Brain microvascular endothelial cell (primary cell): ENCODE measurements at regions not wholly inside any gene's neighbourhood (a gene's known extent, or its start where the extent isn't known, plus 50 kb on each side); places are given as distances from the start of the nearest gene placed in this dataset.
"Not testable (repeated sequence)": the region's sequence is repeated elsewhere in the genome, so short reads cannot be mapped to it uniquely, and the experiment has no call there.

Experiments used
- DNase-seq: peaks from one replicate; pipeline ENCODE4 v3.0.0-alpha.2; 2020
- H3K27ac ChIP-seq: fragments of 250-450 bp; sonication (Bioruptor Pico); 2 replicates; pipeline ENCODE4 v1.5.1; 2020; ENCODE audit warnings: mild to moderate bottlenecking, moderate library complexity
- H3K27me3 ChIP-seq: fragments of 250-450 bp; sonication (Bioruptor Pico); replicated peaks from 2 replicates; pipeline ENCODE4 v1.5.1; 2020; ENCODE audit warnings: mild to moderate bottlenecking
- H3K36me3 ChIP-seq: fragments of 250-450 bp; sonication (Bioruptor Pico); replicated peaks from 2 replicates; pipeline ENCODE4 v1.5.1; 2020; ENCODE audit warnings: mild to moderate bottlenecking
- H3K4me3 ChIP-seq: 2 replicates; pipeline ENCODE4 v1.5.1; 2011; ENCODE audit warnings: low read depth, mild to moderate bottlenecking, control low read depth, low read length, moderate library complexity
- in situ Hi-C: cut with HindIII; loops from 2 replicates; pipeline ENCODE4 v1.10.0; 2017; ENCODE audit warnings: low sequenced_read_pairs, low pct_ligation_motif_present
- TF ChIP-seq, protein P1 (sequence below): IDR thresholded peaks from 2 replicates; pipeline ENCODE4 v1.5.1; 2011; ENCODE audit warnings: low read depth, mild to moderate bottlenecking, moderate library complexity, low read length, control low read depth, inconsistent platforms; ENCODE audit errors: missing control alignments

DNA sequence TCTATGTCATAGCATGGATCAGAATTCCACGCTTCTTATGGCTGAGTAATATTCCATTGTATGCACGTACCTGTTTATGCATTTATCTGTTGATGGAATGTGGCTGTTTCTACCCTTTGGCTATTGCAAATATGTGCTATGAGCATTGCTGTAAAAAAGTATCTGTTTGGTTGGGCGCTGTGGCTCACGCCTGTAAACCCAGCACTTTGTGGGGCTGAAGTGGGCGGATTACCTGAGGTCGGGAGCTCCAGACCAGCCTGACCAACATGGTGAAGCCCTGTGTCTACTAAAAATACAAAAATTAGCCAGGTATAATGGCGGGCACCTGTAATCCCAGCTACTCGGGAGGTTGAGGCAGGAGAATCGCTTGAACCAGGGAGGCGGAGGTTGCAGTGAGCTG lies 182.4 kb downstream of the BCAS1 start:
- Histone ChIP-seq H3K4me3 (no peak overlapping the region), H3K36me3 (no peaks in the 10 kb centered on the region), H3K27me3 (no peaks in the 10 kb centered on the region), H3K27ac (no peak overlapping the region)
- TF ChIP-seq, protein P1, sequence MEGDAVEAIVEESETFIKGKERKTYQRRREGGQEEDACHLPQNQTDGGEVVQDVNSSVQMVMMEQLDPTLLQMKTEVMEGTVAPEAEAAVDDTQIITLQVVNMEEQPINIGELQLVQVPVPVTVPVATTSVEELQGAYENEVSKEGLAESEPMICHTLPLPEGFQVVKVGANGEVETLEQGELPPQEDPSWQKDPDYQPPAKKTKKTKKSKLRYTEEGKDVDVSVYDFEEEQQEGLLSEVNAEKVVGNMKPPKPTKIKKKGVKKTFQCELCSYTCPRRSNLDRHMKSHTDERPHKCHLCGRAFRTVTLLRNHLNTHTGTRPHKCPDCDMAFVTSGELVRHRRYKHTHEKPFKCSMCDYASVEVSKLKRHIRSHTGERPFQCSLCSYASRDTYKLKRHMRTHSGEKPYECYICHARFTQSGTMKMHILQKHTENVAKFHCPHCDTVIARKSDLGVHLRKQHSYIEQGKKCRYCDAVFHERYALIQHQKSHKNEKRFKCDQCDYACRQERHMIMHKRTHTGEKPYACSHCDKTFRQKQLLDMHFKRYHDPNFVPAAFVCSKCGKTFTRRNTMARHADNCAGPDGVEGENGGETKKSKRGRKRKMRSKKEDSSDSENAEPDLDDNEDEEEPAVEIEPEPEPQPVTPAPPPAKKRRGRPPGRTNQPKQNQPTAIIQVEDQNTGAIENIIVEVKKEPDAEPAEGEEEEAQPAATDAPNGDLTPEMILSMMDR, result no peak
- in situ Hi-C loops, result loop anchor here (25.0 kb wide), 1 partner anchor 301 kb away; the partner anchor contains the start of gene ZNF217
- no peak for DNase-seq

DNA sequence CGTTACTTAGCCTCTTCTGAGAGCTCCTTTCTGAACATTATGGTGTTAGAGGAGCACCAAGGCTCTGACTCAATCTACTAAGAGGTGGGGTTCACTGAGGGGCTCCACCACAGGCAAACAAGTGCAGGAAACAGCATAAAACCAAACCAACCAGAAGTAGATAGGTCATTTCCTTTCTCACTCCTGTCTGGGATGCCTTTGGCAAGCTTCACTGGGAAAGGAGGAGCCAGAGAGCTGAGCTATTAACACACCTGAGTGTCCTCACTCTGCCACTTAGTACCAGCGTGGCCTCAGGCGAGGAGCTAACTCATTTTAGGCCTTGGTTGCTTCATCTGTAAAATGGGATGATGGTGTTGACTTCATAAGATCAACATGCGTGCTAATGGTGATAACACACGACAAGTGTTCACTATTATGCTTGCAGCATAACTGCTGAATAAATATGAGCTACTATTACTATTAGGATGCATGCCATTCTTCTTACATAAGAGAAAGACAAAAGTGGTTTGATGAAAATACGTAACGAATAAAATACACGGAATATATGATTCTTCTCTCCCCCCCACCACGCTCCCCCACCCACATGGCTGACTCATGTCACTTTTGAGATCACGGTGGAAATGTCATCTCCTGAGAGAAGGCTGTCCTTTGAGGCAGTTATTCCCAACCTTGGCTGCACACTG lies 185.4 kb downstream of the BCAS1 start:
- H3K27me3 ChIP-seq, result no peaks in the 10 kb centered on the region
- in situ Hi-C loops, result loop anchor here (25.0 kb wide), 1 partner anchor 298 kb away; the partner anchor contains the start of gene ZNF217
- H3K4me3 ChIP-seq, result no peak overlapping the region
- TF ChIP-seq, protein P1, result no peak
- H3K36me3 ChIP-seq, result no peaks in the 10 kb centered on the region
- DNase-seq, result peak; percentile 31
- H3K27ac ChIP-seq, result peak overlapping the region; percentile 68

DNA sequence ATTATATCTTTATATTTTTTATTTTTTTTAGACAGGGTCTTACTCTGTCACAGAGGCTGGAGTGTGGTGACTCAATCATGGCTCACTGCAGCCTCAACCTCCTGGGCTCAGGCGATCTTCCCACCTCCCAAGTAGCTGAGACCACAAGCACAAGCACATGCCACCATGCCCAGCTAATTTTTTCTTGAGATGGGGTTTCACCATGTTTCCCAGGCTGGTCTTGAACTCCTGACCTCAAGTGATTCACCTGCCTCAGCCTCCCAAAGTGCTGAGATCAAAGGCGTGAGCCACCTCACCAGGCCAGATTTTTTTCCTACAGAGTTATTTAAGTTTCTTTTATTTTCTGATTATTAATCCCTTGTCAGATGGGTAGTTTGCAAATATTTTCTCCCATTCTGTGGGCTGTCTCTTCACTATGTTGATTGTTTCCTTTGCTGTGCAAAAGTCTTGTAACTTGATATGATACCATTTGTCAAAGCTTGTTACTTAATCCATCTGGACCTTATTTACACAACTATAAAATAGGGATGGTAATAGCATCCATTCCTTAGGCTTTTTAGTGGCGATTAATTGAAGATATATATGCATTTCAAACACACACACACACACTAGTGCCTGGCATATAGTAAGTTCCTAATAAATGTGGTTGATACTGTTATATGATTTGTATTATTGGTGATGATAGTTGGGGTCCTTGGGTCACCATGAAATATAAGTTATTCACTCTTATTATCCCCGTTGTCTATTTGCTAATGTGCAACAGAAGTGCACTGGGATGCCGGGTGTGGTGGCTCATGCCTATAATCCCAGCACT lies 187.1 kb downstream of the BCAS1 start:
- H3K27ac ChIP-seq, result peak overlapping the region; percentile 68
- in situ Hi-C loops, result loop anchor here (25.0 kb wide), 1 partner anchor 296 kb away; the partner anchor contains the start of gene ZNF217
- peak; percentile 83 for DNase-seq
- TF ChIP-seq, protein P1, result no peak
- no peaks in the 10 kb centered on the region for H3K36me3 ChIP-seq
- H3K27me3 ChIP-seq, result no peaks in the 10 kb centered on the region
- H3K4me3 ChIP-seq, result no peak overlapping the region

DNA sequence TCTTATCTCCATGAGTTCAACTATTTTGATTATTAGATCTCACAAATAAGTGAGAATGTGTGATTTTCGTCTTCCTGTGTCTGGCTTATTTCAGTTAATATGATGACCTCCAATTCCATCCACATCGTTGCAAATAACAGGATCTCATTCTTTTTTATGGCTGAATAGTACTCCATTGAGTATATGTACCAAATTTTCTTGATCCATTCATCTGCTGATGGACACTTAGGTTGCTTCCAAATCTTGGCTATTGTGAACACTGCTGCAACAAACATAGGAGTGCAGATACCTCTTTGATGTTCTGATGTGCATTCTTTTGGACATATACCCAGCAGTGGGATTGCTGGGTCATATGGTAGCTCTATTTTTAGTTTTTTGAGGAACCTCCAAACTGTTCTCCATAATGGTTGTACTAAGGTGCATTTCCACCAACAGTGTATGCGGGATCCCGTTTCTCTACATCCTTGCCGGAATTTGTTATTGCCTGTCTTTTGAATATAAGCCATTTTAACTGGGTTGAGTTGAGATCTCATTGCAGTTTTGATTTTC lies 187.9 kb downstream of the BCAS1 start:
- H3K36me3 ChIP-seq, H3K27me3 ChIP-seq, DNase-seq, H3K4me3 ChIP-seq: not testable (repeated sequence)
- in situ Hi-C loops, result loop anchor here (25.0 kb wide), 1 partner anchor 295 kb away; the partner anchor contains the start of gene ZNF217
- peak overlapping the region; percentile 68 for H3K27ac ChIP-seq

DNA sequence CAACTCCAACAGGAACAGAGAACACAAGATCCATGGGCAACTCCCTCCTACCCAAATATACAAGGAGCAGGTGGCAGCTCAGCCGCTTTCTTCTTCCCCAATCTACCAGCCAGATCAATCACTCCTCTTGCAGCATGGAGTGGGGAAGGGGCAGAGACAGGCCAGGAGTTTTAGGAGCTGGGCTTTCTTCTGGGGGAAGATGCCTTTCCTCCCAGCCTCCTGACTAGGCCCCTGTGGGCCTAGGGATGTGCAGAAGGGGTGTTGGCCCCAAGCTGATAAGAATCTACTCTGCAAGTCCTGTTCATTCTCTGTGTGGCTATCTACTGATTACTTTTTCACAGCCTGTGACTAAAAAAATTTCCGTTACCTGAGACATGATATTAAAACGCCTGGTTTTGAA lies 189.0 kb downstream of the BCAS1 start:
- Histone ChIP-seq H3K27me3 (no peaks in the 10 kb centered on the region), H3K27ac (no peak overlapping the region), H3K4me3 (no peak overlapping the region), H3K36me3 (no peaks in the 10 kb centered on the region)
- TF ChIP-seq, protein P1, result no peak
- in situ Hi-C loops, result loop anchor here (25.0 kb wide), 1 partner anchor 294 kb away; the partner anchor contains the start of gene ZNF217
- DNase-seq, result no peak
